Lung (tissue), 11 donors: ENCODE measurements at regions not wholly inside any gene's neighbourhood (a gene's known extent, or its start where the extent isn't known, plus 50 kb on each side); places are given as distances from the start of the nearest gene placed in this dataset.

Experiments
- ATAC-seq: fragments of 200-7000 bp; cut with Tn5 transposase; one replicate; pipeline ENCODE4 v1.9.1; 2020; ENCODE audit warnings: moderate number of reproducible peaks; ENCODE audit not compliant: insufficient read depth, low FRiP score
- DNase-seq, 3 donors: peaks; one replicate each; pipeline ENCODE4 v3.0.0-alpha.2; 2013 to 2017
- H3K27ac ChIP-seq, 2 donors: one replicate each; pipeline ENCODE4 v1.5.1; 2013; ENCODE audit warnings: mild to moderate bottlenecking in 2 of 2, moderate library complexity in 2 of 2, control low read depth in 1 of 2, inconsistent platforms in 1 of 2, low read depth in 1 of 2, low read length in 1 of 2
- H3K27me3 ChIP-seq, 3 donors: one replicate each; pipeline ENCODE4 v1.5.1; 2013; ENCODE audit warnings: low read length in 2 of 3; ENCODE audit not compliant: control insufficient read depth in 3 of 3, insufficient read depth in 3 of 3
- H3K36me3 ChIP-seq, 4 donors: one replicate each; pipeline ENCODE4 v1.5.1; 2013; ENCODE audit warnings: low read length in 4 of 4, mild to moderate bottlenecking in 1 of 4, moderate library complexity in 1 of 4; ENCODE audit not compliant: control insufficient read depth in 4 of 4, insufficient read depth in 4 of 4
- H3K4me1 ChIP-seq, 5 donors: one replicate each; pipeline ENCODE4 v1.5.1; 2013; ENCODE audit warnings: low read length in 5 of 5, mild to moderate bottlenecking in 2 of 5, moderate library complexity in 1 of 5; ENCODE audit not compliant: control insufficient read depth in 5 of 5, insufficient read depth in 5 of 5
- H3K4me3 ChIP-seq: one replicate; pipeline ENCODE4 v1.5.1; 2013; ENCODE audit warnings: mild to moderate bottlenecking, control low read depth, moderate library complexity
- H3K9ac ChIP-seq, 2 donors: one replicate each; pipeline ENCODE4 v1.5.1; 2013; ENCODE audit warnings: low read length in 2 of 2, control low read depth in 1 of 2; ENCODE audit not compliant: insufficient read depth in 1 of 2
- H3K9me3 ChIP-seq, 4 donors: one replicate each; pipeline ENCODE4 v1.5.1; 2013; ENCODE audit warnings: low read length in 3 of 4, mild to moderate bottlenecking in 1 of 4, moderate library complexity in 1 of 4; ENCODE audit not compliant: control insufficient read depth in 4 of 4, insufficient read depth in 3 of 4
- WGBS, 2 donors: extraction: QIAGEN DNeasy Blood & Tissue Kit; methylation state at CpG; one replicate each; pipeline ENCODE4 v1.1.7; 2013; 5-methylcytosine and 5-hydroxymethylcytosine counted together
- TF ChIP-seq, protein P1 (sequence below): IDR thresholded peaks from 2 replicates; pipeline ENCODE4 v1.5.1; 2012; ENCODE audit warnings: mild to moderate bottlenecking; ENCODE audit errors: control extremely low read depth, extremely low read depth
- donor health status: control.
- donor health status: control.
- donor health status: Bipolar disorder and iron deficiency.
- donor health status: healthy.
- donor health status: DM: yes; HTN: yes; CAD: no.

DNA sequence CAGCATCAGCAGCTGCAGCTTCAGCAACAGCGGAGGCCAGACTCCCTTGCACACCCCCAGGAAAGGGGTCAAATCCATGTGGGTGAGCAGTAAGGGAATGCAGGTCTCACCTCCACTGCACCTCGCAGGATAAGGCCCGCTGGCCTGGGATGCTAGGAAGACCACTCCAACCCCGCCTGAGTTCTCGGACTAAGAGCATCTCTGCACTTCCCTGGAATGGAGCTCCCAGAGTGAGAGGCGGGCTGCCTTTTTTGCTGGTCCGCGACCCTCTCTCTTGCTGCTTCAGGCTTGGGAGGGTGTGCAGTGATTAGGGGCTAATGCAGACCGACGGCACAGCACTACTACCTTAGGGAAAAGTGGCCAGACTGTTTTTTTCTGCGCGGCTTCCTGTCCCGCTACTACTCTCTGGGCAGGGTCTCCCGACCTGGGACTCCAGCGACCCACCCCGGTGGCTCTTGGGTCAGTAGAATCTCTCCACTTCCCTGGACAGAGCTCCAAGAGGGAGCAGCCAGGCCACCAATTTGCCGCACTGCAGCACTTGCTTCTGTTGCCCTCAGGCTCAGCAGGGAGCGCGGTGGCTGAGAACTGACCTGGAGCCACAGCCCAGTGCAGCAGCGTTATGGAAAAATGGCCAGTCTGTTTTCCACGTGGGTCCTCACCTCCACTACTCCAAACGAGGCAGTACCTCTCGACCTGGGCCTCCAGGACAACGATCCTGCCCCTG is 480.4 kb downstream of the CDH8 start:
- Histone ChIP-seq H3K9me3 (no peaks in the 10 kb centered on the region), H3K36me3 (no peaks in the 10 kb centered on the region), H3K4me3 (no peak overlapping the region), H3K27ac (no peak overlapping the region), H3K4me1 (no peaks in the 10 kb centered on the region), H3K9ac (no peak overlapping the region), H3K27me3 (no peaks in the 10 kb centered on the region)
- no peak for DNase-seq
- TF ChIP-seq, protein P1, sequence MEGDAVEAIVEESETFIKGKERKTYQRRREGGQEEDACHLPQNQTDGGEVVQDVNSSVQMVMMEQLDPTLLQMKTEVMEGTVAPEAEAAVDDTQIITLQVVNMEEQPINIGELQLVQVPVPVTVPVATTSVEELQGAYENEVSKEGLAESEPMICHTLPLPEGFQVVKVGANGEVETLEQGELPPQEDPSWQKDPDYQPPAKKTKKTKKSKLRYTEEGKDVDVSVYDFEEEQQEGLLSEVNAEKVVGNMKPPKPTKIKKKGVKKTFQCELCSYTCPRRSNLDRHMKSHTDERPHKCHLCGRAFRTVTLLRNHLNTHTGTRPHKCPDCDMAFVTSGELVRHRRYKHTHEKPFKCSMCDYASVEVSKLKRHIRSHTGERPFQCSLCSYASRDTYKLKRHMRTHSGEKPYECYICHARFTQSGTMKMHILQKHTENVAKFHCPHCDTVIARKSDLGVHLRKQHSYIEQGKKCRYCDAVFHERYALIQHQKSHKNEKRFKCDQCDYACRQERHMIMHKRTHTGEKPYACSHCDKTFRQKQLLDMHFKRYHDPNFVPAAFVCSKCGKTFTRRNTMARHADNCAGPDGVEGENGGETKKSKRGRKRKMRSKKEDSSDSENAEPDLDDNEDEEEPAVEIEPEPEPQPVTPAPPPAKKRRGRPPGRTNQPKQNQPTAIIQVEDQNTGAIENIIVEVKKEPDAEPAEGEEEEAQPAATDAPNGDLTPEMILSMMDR: no peak
- WGBS, 2 donors: 90 to 91% methylated on average over 24 of the region's 24 CpGs
- no peak for ATAC-seq

DNA sequence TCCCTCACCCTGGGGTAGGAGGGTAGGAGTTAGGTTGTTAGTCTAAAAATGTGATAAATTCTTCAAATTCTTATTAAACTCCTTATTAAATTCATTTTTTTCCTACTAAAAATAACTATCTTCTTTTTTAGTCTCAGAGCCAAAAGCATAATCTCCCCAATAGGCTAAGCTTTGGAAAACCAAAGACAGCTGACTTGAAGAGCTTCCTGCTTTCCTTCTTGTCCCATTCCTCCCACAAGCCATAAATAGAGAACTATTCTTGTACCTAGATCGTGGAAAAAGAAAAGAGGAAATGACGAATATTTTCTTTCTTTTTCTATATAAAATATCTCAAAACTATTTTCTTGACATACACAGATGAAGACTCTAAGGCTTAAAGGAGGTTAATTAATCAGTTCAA is 486.9 kb downstream of the CDH8 start:
- Histone ChIP-seq H3K9ac (no peak overlapping the region), H3K27ac (no peak overlapping the region), H3K27me3 (no peaks in the 10 kb centered on the region), H3K9me3 (no peaks in the 10 kb centered on the region), H3K36me3 (no peaks in the 10 kb centered on the region), H3K4me1 (no peaks in the 10 kb centered on the region), H3K4me3 (no peak overlapping the region)
- WGBS, 2 donors: 26 to 56% methylated on average over 2 of the region's 2 CpGs
- TF ChIP-seq, protein P1: no peak
- no peak for ATAC-seq
- DNase-seq: no peak

- Histone ChIP-seq H3K9ac (no peak overlapping the region), H3K4me3 (no peak overlapping the region), H3K27ac (no peak overlapping the region), H3K36me3 (no peaks in the 10 kb centered on the region), H3K27me3 (no peaks in the 10 kb centered on the region), H3K9me3 (no peaks in the 10 kb centered on the region), H3K4me1 (no peaks in the 10 kb centered on the region)
- no peak for ATAC-seq
- TF ChIP-seq, protein P1: no peak
- DNase-seq: no peak
Measured at GRCh38 chr16:61547626-61548025, 488.6 kb downstream of the CDH8 start.

GRCh38 chr16:61544165-61544564 is 492.1 kb downstream of the CDH8 start:
- Histone ChIP-seq H3K27me3 (no peaks in the 10 kb centered on the region), H3K9ac (no peak overlapping the region), H3K4me3 (no peak overlapping the region), H3K4me1 (no peaks in the 10 kb centered on the region), H3K36me3 (no peaks in the 10 kb centered on the region), H3K9me3 (no peaks in the 10 kb centered on the region), H3K27ac (no peak overlapping the region)
- DNase-seq (no peak), ATAC-seq (no peak)
- 46 to 48% methylated on average over 2 of the region's 2 CpGs for WGBS, 2 donors
- TF ChIP-seq, protein P1: no peak
